ENCODE measurements at regions not wholly inside any gene's neighbourhood (a gene's known extent, or its start where the extent isn't known, plus 50 kb on each side); places are given as distances from the start of the nearest gene placed in this dataset.

GRCh38 chrX:74179990-74180389, 124.0 kb upstream of the ZCCHC13 start:
- H3K36me3 ChIP-seq (ENCODE audit: insufficient read depth, low read length): no peaks in the 10 kb centered on the region
- no peaks in the 10 kb centered on the region for H3K4me1 ChIP-seq (ENCODE audit: control insufficient read depth, insufficient read depth, low read length)

GRCh38 chrX:74179499-74179898, 124.5 kb upstream of the ZCCHC13 start:
- H3K9ac ChIP-seq (ENCODE audit: low read depth, low read length): no peak overlapping the region
- H3K27me3 ChIP-seq (ENCODE audit: control insufficient read depth, insufficient read depth, low read length): peaks cover 4% of the 10 kb centered on the region
- no peak overlapping the region for H3K4me2 ChIP-seq (ENCODE audit: low read length)
- no peaks in the 10 kb centered on the region for H3K36me3 ChIP-seq (ENCODE audit: insufficient read depth, low read length)
- no peaks in the 10 kb centered on the region for H3K9me3 ChIP-seq (replicated peaks; ENCODE audit: low read length)
- no peaks in the 10 kb centered on the region for H3K4me1 ChIP-seq (ENCODE audit: control insufficient read depth, insufficient read depth, low read length)
- no peak overlapping the region for H3K4me3 ChIP-seq (ENCODE audit: low read length)

More at GRCh38 chrX:74179990-74180389, 124.0 kb upstream of the ZCCHC13 start:
- H3K27me3 ChIP-seq (ENCODE audit: control insufficient read depth, insufficient read depth, low read length): peaks cover 4% of the 10 kb centered on the region
- H3K4me3 ChIP-seq (ENCODE audit: low read length): no peak overlapping the region
- no peaks in the 10 kb centered on the region for H3K9me3 ChIP-seq (replicated peaks; ENCODE audit: low read length)
- no peak overlapping the region for H3K9ac ChIP-seq (ENCODE audit: low read depth, low read length)
- H3K4me2 ChIP-seq (ENCODE audit: low read length): no peak overlapping the region

DNA sequence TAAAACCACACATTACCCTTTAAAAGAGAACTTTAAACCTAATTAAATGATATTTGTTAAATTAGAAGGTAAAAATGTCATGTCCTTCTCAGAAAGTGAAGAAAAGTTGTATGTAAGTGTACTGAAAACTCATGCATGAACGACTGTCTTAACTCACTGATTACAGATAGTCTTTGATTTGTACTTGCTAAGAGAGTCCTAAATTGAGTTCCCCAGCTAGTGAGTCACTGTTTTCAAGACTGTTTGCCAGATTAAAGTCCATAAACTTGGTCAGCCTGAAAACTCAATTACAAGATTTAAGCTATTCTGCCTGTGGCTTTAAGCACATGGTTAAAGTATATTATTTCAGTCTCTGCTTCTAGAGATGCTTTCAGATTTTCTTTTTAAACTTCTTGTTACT, 124.9 kb upstream of the ZCCHC13 start:
- H3K9me3 ChIP-seq (replicated peaks; ENCODE audit: low read length): no peaks in the 10 kb centered on the region
- H3K9ac ChIP-seq (ENCODE audit: low read depth, low read length): no peak overlapping the region
- no peak overlapping the region for H3K4me3 ChIP-seq (ENCODE audit: low read length)
- H3K27me3 ChIP-seq (ENCODE audit: control insufficient read depth, insufficient read depth, low read length): peaks cover 4% of the 10 kb centered on the region
- no peaks in the 10 kb centered on the region for H3K36me3 ChIP-seq (ENCODE audit: insufficient read depth, low read length)
- no peaks in the 10 kb centered on the region for H3K4me1 ChIP-seq (ENCODE audit: control insufficient read depth, insufficient read depth, low read length)
- H3K4me2 ChIP-seq (ENCODE audit: low read length): no peak overlapping the region

GRCh38 chrX:74178536-74178935, 125.4 kb upstream of the ZCCHC13 start:
- Histone ChIP-seq H3K4me3 (ENCODE audit: low read length) (no peak overlapping the region), H3K4me1 (ENCODE audit: control insufficient read depth, insufficient read depth, low read length) (no peaks in the 10 kb centered on the region), H3K4me2 (ENCODE audit: low read length) (no peak overlapping the region), H3K9me3 (replicated peaks; ENCODE audit: low read length) (no peaks in the 10 kb centered on the region), H3K27me3 (ENCODE audit: control insufficient read depth, insufficient read depth, low read length) (peaks cover 4% of the 10 kb centered on the region), H3K9ac (ENCODE audit: low read depth, low read length) (no peak overlapping the region), H3K36me3 (ENCODE audit: insufficient read depth, low read length) (no peaks in the 10 kb centered on the region)

DNA sequence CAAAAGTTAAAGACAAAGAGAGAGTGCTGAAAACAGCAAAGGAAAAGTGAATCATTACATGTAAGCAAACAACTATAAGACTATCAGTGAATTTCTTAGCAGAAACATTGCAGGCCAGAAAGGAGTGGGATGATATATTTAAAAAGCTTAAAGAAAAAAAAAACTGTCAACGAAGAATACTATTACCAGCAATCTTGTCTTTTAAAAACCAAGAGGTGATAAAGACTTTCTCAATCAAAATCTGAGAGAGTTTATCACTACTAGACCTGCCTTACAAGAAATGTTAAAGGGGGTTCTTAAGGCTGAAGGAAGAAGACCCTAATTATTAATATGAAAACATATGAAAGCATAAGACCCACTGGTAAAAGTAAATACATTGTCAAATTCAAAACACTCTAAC, 132.5 kb upstream of the ZCCHC13 start:
- H3K36me3 ChIP-seq (ENCODE audit: insufficient read depth, low read length): no peaks in the 10 kb centered on the region
- H3K4me2 ChIP-seq (ENCODE audit: low read length): no peak overlapping the region
- no peaks in the 10 kb centered on the region for H3K9me3 ChIP-seq (replicated peaks; ENCODE audit: low read length)
- no peaks in the 10 kb centered on the region for H3K4me1 ChIP-seq (ENCODE audit: control insufficient read depth, insufficient read depth, low read length)
- no peak overlapping the region for H3K4me3 ChIP-seq (ENCODE audit: low read length)
- no peak overlapping the region for H3K9ac ChIP-seq (ENCODE audit: low read depth, low read length)
- no peaks in the 10 kb centered on the region for H3K27me3 ChIP-seq (ENCODE audit: control insufficient read depth, insufficient read depth, low read length)

- H3K27me3 ChIP-seq (ENCODE audit: control insufficient read depth, insufficient read depth, low read length): peaks cover 5% of the 10 kb centered on the region
- no peak overlapping the region for H3K9ac ChIP-seq (ENCODE audit: low read depth, low read length)
- no peaks in the 10 kb centered on the region for H3K9me3 ChIP-seq (replicated peaks; ENCODE audit: low read length)
- H3K4me3 ChIP-seq (ENCODE audit: low read length): no peak overlapping the region
- H3K36me3 ChIP-seq (ENCODE audit: insufficient read depth, low read length): no peaks in the 10 kb centered on the region
- no peaks in the 10 kb centered on the region for H3K4me1 ChIP-seq (ENCODE audit: control insufficient read depth, insufficient read depth, low read length)
- no peak overlapping the region for H3K4me2 ChIP-seq (ENCODE audit: low read length)
Measured at GRCh38 chrX:74162199-74162598, 141.8 kb upstream of the ZCCHC13 start.

- Histone ChIP-seq H3K4me3 (ENCODE audit: low read length) (no peak overlapping the region), H3K4me1 (ENCODE audit: control insufficient read depth, insufficient read depth, low read length) (no peaks in the 10 kb centered on the region), H3K9me3 (replicated peaks; ENCODE audit: low read length) (no peaks in the 10 kb centered on the region), H3K4me2 (ENCODE audit: low read length) (no peak overlapping the region), H3K9ac (ENCODE audit: low read depth, low read length) (no peak overlapping the region), H3K27me3 (ENCODE audit: control insufficient read depth, insufficient read depth, low read length) (peaks cover 5% of the 10 kb centered on the region), H3K36me3 (ENCODE audit: insufficient read depth, low read length) (no peaks in the 10 kb centered on the region)
Measured at GRCh38 chrX:74160816-74161215, 143.2 kb upstream of the ZCCHC13 start.

- no peak overlapping the region for H3K4me2 ChIP-seq (ENCODE audit: low read length)
- no peak overlapping the region for H3K4me3 ChIP-seq (ENCODE audit: low read length)
- peaks cover 5% of the 10 kb centered on the region for H3K27me3 ChIP-seq (ENCODE audit: control insufficient read depth, insufficient read depth, low read length)
- H3K9ac ChIP-seq (ENCODE audit: low read depth, low read length): no peak overlapping the region
- H3K9me3 ChIP-seq (replicated peaks; ENCODE audit: low read length): no peaks in the 10 kb centered on the region
- H3K36me3 ChIP-seq (ENCODE audit: insufficient read depth, low read length): no peaks in the 10 kb centered on the region
- no peaks in the 10 kb centered on the region for H3K4me1 ChIP-seq (ENCODE audit: control insufficient read depth, insufficient read depth, low read length)
Measured at GRCh38 chrX:74160358-74160757, 143.6 kb upstream of the ZCCHC13 start.

- peaks cover 8% of the 10 kb centered on the region for H3K27me3 ChIP-seq (ENCODE audit: control insufficient read depth, insufficient read depth, low read length)
Measured at GRCh38 chrX:74147439-74147838, 156.5 kb upstream of the ZCCHC13 start.

GRCh38 chrX:74138943-74139342, 165.0 kb upstream of the ZCCHC13 start:
- H3K4me2 ChIP-seq (ENCODE audit: low read length): no peak overlapping the region
- H3K27me3 ChIP-seq (ENCODE audit: control insufficient read depth, insufficient read depth, low read length): peaks cover 4% of the 10 kb centered on the region
- H3K4me1 ChIP-seq (ENCODE audit: control insufficient read depth, insufficient read depth, low read length): no peaks in the 10 kb centered on the region
- H3K36me3 ChIP-seq (ENCODE audit: insufficient read depth, low read length): no peaks in the 10 kb centered on the region
- no peaks in the 10 kb centered on the region for H3K9me3 ChIP-seq (replicated peaks; ENCODE audit: low read length)
- no peak overlapping the region for H3K4me3 ChIP-seq (ENCODE audit: low read length)
- H3K9ac ChIP-seq (ENCODE audit: low read depth, low read length): no peak overlapping the region

More at GRCh38 chrX:74147439-74147838, 156.5 kb upstream of the ZCCHC13 start:
- H3K4me1 ChIP-seq (ENCODE audit: control insufficient read depth, insufficient read depth, low read length): no peaks in the 10 kb centered on the region
- H3K4me2 ChIP-seq (ENCODE audit: low read length): no peak overlapping the region
- no peaks in the 10 kb centered on the region for H3K36me3 ChIP-seq (ENCODE audit: insufficient read depth, low read length)
- H3K9ac ChIP-seq (ENCODE audit: low read depth, low read length): no peak overlapping the region
- no peak overlapping the region for H3K4me3 ChIP-seq (ENCODE audit: low read length)
- no peaks in the 10 kb centered on the region for H3K9me3 ChIP-seq (replicated peaks; ENCODE audit: low read length)

- Histone ChIP-seq H3K4me3 (ENCODE audit: low read length) (no peak overlapping the region), H3K9ac (ENCODE audit: low read depth, low read length) (no peak overlapping the region), H3K4me2 (ENCODE audit: low read length) (no peak overlapping the region), H3K36me3 (ENCODE audit: insufficient read depth, low read length) (no peaks in the 10 kb centered on the region), H3K4me1 (ENCODE audit: control insufficient read depth, insufficient read depth, low read length) (no peaks in the 10 kb centered on the region), H3K27me3 (ENCODE audit: control insufficient read depth, insufficient read depth, low read length) (peaks cover 22% of the 10 kb centered on the region), H3K9me3 (replicated peaks; ENCODE audit: low read length) (no peaks in the 10 kb centered on the region)
Measured at GRCh38 chrX:74133156-74133796, 170.7 kb upstream of the ZCCHC13 start.

GRCh38 chrX:74132280-74132679, 171.7 kb upstream of the ZCCHC13 start:
- Histone ChIP-seq H3K4me3 (ENCODE audit: low read length) (no peak overlapping the region), H3K9ac (ENCODE audit: low read depth, low read length) (no peak overlapping the region), H3K4me1 (ENCODE audit: control insufficient read depth, insufficient read depth, low read length) (no peaks in the 10 kb centered on the region), H3K36me3 (ENCODE audit: insufficient read depth, low read length) (no peaks in the 10 kb centered on the region), H3K27me3 (ENCODE audit: control insufficient read depth, insufficient read depth, low read length) (peaks cover 22% of the 10 kb centered on the region), H3K9me3 (replicated peaks; ENCODE audit: low read length) (no peaks in the 10 kb centered on the region), H3K4me2 (ENCODE audit: low read length) (no peak overlapping the region)

Data from skeletal muscle satellite cell (primary cell).